GM21390 (cell line): ENCODE measurements at regions not wholly inside any gene's neighbourhood (a gene's known extent, or its start where the extent isn't known, plus 50 kb on each side); places are given as distances from the start of the nearest gene placed in this dataset.

Source experiments
- ATAC-seq: cut with Tn5 transposase; IDR thresholded peaks from one replicate; pipeline ENCODE4 v1.9.1; 2021; ENCODE audit not compliant: unreplicated experiment

- ATAC-seq, result no peak
Measured at GRCh38 chrY:17235769-17236168, 644.3 kb downstream of the CDY2B start.

- no peak for ATAC-seq
Measured at GRCh38 chrY:17233435-17234109, 646.4 kb downstream of the CDY2B start.

- no peak for ATAC-seq
Measured at GRCh38 chrY:17231994-17232393, 648.0 kb downstream of the CDY2B start.

GRCh38 chrY:17223502-17223901 lies 656.5 kb downstream of the CDY2B start:
- ATAC-seq, result no peak

- no peak for ATAC-seq
Measured at GRCh38 chrY:17202395-17202794, 677.6 kb downstream of the CDY2B start.

GRCh38 chrY:17184299-17184698 lies 695.7 kb downstream of the CDY2B start:
- no peak for ATAC-seq

- no peak for ATAC-seq
Measured at GRCh38 chrY:17166881-17167280, 713.1 kb downstream of the CDY2B start.

GRCh38 chrY:17122166-17122565 lies 757.9 kb downstream of the CDY2B start:
- ATAC-seq, result no peak

- ATAC-seq, result no peak
Measured at GRCh38 chrY:17085303-17085702, 794.7 kb downstream of the CDY2B start.

- no peak for ATAC-seq
Measured at GRCh38 chrY:17079887-17080286, 800.1 kb downstream of the CDY2B start.

GRCh38 chrY:17067307-17067706 lies 812.7 kb downstream of the CDY2B start:
- no peak for ATAC-seq

GRCh38 chrY:17053041-17053440 lies 827.0 kb downstream of the CDY2B start:
- no peak for ATAC-seq

GRCh38 chrY:17050374-17050773 lies 829.6 kb downstream of the CDY2B start:
- no peak for ATAC-seq

- no peak for ATAC-seq
Measured at GRCh38 chrY:17045124-17045523, 834.9 kb downstream of the CDY2B start.

- ATAC-seq, result no peak
Measured at GRCh38 chrY:17044723-17045122, 835.3 kb downstream of the CDY2B start.

GRCh38 chrY:17044272-17044671 lies 835.7 kb downstream of the CDY2B start:
- ATAC-seq, result no peak

GRCh38 chrY:17038439-17038838 lies 841.6 kb downstream of the CDY2B start:
- no peak for ATAC-seq

GRCh38 chrY:17018126-17018525 lies 861.9 kb downstream of the CDY2B start:
- no peak for ATAC-seq

GRCh38 chrY:16993551-16993950 lies 886.5 kb downstream of the CDY2B start:
- no peak for ATAC-seq

- ATAC-seq, result no peak
Measured at GRCh38 chrY:16981776-16982175, 898.2 kb downstream of the CDY2B start.

- no peak for ATAC-seq
Measured at GRCh38 chrY:16959071-16959470, 920.9 kb downstream of the CDY2B start.

GRCh38 chrY:16947221-16947620 lies 932.8 kb downstream of the CDY2B start:
- ATAC-seq, result no peak
